GM18502 (cell line): ENCODE measurements at regions not wholly inside any gene's neighbourhood (a gene's known extent, or its start where the extent isn't known, plus 50 kb on each side); places are given as distances from the start of the nearest gene placed in this dataset.

Experiments used
- ATAC-seq: cut with Tn5 transposase; IDR thresholded peaks from one replicate; pipeline ENCODE4 v1.9.1; 2021; ENCODE audit warnings: mild to moderate bottlenecking; ENCODE audit not compliant: unreplicated experiment, poor library complexity

DNA sequence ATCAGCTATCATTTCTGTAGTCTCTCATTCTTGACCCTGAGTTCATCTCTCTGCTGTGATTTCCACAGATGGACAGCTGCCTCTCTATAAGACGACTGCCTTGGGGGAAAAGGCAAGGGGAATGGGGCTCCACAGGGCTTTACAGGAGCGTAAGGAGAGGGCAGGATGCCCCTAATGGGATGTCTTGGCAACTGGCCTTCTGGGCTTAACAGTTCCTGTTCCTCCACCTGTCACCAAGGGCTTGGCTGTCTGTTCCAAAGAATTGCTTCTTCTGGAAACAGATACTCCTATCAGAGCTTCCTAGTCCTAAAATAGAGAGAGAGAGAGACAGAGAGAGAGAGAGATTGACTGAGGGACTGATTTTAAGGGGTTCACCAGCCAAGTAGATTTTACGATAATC lies 181.9 kb downstream of the TMEM200A start:
- ATAC-seq, result no peak

DNA sequence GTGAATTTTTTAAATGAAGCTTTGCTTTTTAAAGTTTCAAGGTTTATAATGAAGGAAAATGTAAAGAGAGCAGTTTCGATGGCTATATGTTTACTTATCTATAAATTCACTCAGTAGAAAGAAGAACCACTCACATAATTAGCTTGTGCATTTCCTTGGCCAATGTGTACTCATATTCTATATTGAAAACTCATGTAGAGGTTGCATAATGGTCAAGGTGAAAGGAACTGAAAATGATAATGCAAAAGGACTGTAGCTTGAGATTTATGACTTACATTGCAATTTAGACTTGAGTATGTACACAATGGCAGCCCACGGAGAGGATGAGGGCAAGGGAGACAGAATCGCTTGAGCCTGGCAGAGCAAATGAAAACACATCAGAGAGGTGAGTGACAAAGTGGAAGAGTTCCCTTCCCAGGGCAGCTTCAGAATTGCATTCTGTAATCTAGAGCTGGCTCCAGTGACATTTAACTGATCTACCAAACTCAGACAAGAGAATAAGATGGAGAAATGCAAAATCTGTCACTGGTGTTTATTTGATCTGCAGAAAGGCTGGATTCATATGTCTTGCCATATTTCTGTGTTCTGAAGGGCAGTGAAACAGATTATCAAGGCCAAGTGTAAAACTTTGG lies 191.8 kb downstream of the TMEM200A start:
- no peak for ATAC-seq

DNA sequence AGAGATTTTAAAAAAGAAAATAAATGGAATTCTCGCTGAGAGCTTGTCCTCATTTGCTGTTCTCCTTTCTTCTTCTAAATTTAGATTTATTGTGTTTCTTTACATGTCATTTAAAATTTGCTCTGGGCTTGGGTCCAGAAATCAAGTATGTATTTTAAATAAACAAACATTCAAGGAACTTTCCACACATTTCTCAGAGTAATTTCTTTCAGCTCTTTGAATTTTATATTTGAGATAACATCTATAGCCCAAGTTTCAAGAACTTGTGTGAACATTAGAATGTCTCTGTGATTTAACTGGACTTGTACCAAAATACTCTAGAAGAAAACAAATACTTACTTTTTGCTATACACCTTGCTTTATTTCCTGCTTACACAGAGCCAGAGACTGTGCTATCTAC lies 192.3 kb downstream of the TMEM200A start:
- no peak for ATAC-seq

DNA sequence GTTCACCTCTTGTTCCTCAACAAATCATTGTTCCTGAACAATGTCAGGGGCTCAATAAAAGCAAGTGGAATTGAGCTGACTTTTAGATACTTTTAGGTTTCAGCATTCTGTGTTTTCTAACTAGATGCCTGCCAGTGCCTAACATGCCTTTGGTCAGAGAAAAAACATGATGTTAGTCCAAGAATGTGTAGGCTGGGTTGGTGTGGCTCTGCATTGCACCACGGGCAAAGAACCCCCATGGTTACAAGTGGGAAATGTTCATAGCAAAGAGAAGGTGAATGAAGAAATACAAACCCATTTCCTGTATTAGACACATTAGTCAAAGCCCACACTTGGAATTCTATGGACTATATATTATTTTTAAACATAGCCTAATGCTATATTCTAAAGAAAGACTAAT lies 193.3 kb downstream of the TMEM200A start:
- no peak for ATAC-seq

DNA sequence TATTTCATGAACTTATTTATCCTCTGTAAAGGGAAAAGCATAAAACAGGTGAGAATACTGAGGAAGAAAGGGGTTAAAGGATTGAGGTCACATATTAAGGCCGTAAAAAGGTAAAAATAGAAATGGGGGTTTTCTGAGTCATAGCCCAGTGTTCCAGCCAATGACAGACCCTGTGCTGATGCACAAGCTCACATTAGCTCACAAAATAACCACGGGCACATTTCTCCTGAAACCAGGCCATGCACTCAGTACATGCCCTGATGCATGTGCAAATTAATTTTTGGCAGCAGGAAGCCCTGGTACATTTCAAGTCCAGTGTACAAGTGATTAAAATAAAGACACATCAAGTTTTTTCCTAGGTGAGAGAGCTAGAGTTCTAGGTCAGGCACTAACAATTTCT lies 194.4 kb downstream of the TMEM200A start:
- no peak for ATAC-seq

DNA sequence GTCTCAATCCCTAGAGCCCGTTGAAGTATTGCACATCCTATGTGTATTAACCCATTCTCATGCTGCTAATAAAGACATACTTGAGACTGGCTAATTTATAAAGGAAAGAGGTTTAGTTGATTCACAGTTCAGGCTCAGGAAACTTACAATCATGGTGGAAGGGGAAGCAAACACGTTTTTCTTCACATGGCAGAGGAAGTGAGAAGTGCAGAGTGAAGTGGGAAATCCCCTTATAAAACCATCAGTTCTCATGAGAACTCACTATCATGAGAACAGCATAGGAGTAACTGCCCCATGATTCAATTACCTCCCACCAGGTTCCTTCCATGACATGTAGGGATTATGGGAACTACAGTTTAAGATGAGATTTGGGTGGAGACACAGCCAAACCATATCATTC lies 195.3 kb downstream of the TMEM200A start:
- ATAC-seq, result peak; percentile 65

DNA sequence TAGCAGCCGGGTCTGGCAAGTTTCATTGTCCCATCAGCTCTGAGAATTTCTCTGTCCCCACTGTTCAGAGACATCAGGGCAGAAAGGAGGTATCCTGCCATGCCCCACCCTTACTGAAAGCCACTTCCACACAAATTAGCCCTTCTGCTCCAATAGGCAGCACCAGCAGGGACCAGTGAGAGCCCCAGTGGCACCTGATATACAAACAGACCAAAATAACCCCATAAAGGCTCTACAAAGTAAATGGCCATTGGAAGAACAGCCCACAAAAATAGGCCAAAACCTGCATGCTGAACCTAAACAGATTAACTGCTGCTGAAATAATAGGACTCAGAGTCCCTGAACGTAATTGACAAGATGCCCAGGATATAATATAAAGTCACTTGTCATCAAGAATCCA lies 199.9 kb downstream of the TMEM200A start:
- ATAC-seq, result no peak

DNA sequence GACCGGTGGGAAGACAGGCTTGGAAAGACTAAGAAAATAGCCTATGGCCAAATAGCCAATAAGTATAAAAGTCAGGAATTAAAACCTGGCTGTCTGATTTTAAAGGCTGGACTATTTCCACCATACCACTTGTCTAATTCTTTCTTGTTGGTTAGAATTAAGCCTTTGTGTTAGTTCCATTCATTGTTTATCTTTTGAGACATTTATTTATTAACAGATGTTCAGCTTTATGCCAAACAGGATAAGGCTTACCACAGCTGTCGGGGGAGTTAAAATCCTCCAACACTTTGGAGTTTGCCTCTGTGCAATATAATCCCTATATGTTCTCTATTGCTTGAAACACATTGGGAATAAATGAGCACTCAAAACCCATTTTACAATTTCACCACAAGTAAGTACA lies 208.3 kb downstream of the TMEM200A start:
- no peak for ATAC-seq

DNA sequence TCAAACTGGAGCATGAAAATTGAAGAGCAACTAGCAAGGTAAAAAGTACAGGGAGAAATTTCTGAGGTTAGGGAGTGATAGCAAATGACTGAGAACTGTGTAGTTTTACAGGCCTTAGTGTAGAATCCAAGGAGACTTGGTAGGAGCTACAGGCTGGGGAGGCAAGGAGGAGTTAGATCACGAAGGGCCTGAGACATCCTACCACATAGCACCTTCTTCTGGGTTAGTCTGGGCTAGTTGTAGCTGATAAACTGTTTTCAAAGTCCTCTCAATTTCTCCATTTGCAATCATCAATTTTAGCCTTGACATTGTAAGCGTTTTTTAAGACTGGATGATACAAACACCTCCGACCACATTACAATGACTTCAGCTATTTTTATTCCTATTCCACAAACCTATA lies 209.7 kb downstream of the TMEM200A start:
- ATAC-seq, result no peak

DNA sequence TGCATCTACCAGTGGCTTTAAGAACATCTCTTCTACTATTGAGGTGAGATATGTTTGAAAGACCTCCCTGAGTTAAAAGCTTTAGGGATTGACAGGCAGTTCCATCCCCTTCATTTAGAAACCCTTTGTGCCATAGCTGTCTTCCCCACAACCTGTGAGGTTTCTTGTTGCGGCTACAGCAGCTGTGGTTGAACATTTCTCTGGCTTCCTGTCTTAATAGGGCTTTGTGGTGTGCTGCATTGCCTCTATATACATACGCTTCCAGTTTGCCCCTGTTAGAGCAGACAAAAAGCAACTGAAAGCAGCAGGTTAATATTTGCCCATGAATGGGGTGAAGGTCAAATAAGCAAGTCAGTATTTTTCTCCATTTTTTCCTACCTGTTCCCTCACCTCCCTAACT lies 210.2 kb downstream of the TMEM200A start:
- peak; percentile 100 for ATAC-seq

DNA sequence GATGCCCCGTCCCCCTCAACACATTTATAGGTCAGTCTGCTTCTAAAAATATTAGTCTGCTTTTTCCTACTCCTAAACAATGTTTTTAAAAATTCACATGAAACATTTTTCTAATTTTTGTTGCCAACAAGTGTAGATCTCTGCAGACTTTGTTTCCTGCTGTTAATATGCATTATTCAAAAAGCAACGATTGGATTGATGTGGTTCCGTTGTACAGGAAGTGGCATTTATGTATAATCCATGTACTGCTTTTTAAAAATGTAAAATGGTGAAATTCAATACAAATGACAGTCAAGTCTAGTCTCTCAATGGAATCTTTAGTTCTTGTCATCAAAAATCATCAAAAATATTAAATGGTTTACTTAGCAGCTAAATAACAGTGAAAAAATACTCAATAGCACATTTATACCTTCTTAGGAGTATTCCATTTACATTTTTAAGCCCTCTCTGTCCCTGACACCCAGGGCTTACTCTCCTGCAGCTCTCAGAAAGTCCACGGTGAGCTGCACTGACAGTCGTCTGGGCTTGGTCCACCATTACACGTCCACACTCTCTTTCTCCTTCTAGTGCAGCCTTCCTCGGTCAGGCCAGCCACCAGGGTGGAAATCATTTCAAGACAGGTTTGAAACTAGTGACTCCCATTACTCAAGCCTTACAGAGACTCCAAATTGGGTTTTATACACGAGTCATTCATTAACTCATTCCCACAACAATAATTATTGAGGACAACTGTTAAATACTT lies 211.5 kb downstream of the TMEM200A start:
- ATAC-seq, result no peak

DNA sequence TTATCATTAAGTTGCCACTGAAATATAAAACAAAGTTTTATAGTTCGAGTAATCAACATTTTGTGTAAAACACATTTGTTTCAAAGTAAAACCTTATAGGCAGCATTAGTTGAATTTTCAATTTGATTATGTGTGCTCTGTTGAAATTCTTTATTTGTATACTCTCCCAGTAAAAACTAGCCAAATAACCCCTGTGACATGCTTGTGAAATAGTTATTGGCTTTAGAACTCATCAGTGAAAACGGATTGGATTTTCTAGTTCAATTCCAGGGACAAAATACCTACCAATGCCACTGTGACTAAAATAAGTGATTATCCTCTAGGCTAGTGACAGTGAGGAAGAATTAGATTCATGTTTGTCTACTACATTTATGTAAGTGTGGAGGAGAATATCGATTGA lies 212.9 kb downstream of the TMEM200A start:
- ATAC-seq, result no peak

DNA sequence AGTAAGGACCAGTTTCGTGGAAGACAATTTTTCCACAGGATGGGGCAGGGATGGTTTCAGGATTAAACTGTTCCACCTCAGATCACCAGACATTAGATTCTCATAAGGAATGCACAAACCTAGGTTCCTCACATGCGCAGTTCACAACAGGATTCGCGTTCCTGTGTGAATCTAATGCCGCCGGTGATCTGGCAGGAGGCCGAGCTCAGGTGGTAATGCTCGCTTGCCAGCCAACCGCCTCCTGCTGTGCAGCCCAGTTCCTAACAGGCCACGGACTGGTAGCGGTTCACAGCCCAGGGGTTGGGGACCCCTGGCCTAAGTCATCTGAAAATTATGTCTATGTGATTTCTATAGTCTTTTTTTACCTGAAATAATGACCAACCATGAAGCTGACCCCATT lies 217.5 kb downstream of the TMEM200A start:
- ATAC-seq, result no peak

DNA sequence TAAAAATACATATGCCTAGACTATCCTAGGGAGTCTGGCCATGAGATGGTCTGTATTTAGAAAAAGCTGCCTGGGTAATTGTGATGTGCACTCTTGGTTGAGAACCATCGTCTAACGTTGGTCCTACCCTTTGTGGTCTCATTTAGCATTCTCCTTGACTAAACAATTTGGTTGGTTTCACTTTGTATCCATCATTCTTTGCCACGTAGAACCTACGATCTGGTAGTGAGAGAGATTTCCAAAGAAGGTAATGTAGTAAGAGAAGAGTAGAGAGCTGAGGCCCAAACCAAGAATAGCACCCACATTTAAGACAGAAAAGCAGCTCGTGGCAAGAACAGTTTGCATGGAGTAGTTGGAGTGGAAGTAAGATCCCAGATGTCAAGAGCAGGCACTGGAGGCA lies 219.8 kb downstream of the TMEM200A start:
- ATAC-seq, result no peak

DNA sequence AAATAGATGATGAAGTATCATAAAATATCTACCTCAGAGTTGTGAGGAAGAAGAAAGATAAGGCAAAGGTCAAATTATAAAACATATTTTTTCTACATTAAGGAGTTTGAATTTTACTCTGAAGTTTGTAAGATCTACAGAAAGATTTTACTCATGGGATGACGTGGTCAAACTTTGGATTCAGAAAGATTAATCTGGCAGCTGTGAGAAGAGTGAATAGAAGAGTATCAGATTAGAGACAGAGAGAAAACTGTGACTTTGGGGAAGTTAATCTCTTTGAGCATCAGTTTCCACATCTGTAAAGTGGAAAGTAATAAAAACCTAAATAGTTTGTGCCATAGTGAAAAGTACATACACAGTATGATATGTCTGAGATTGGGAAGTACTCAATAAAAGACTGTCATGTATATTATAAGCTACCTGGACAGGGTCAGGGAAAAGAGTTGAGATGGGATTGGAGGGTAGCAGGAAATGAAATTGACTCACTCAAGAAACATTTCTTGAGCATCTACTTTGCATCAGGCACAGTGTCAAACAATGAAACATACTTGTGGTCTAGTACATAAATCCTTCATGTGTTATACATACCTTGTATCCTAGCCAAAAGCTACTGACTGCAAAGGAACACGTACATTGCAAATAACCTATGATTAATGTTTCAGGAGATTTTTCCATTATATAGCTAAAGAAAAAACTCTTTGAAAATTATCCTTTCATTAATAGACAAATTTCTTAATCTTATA lies 222.1 kb downstream of the TMEM200A start:
- no peak for ATAC-seq

DNA sequence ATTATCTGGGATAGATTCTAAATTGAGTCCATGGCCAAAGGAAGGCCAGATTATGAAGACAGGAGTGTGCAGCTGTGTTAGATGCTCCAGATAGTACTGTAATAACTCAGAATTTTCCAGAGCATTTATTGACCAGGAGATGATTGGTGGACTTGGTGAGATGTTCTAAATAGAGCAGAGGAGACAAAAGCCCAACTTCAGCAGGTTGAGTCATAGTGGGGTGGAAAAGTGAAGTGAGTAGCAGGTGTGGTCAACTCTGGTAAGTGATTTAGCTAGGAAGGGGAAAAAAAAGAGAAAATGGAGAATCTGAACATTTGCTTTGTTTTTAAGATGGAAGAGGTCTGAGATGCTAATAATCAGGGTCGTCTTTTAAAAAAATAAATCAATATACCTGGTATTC lies 227.4 kb downstream of the TMEM200A start:
- peak; percentile 47 for ATAC-seq

DNA sequence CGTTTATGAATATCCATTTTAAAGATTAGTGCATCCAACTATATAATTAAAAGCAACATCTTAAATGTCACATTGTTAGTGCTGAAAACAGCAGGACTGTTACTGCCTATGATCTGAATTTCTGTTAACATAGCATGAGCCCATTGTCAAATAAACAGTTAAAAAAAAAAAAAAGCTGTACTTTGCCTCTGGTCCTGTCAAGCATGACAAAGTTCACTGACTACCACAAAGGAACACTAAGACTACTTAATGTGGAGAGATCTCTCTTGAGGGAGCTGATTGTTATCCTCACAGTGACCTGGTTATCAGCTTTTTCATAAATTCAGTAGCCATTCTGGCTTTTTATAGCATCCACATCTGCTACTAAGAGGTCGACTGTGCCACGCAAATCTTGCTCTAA lies 228.1 kb downstream of the TMEM200A start:
- no peak for ATAC-seq

DNA sequence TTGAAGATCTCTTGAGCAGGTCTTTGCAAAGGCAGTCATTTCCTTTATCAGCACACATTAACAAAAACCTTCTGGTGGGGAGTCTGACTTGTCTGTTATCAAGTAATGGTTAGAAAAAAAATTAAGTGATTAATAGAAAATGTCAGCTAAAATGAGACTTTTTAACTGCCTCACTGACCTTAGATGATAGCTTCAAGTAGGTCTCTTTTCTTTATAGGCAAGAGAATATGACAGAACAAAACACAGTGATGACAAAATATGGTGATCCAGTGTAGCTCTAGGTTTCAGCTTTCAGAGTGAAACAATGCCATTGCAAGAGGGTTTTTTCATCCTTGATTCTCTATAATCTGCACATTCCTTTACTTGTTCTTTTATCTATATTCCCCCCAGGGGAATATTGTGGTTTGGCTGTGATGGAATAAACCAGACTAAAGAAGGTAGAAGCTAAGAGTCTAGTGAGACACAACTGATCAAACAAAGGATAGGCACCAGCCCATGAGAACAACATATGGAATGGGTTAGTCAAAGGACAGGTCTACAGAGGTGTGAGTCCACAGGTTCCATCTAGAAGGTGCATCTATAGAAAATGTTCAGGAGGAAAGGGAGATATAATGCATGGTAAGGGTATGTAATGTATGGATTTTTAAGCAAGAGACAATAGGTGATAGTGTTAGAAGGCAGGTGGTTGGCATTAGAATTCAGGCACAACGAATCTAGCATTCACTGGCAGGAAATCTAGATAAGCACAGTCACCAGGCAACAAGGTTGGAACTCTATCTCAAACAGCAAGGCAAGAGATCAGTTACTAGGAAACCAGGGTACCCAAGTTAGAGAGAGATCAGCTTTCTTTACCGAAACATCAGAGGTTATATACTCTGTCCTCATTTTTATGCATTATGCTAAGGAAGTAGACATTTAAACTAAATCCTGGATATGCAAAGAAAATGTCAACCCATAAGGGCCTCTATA lies 228.9 kb upstream of the SMLR1 start:
- no peak for ATAC-seq

DNA sequence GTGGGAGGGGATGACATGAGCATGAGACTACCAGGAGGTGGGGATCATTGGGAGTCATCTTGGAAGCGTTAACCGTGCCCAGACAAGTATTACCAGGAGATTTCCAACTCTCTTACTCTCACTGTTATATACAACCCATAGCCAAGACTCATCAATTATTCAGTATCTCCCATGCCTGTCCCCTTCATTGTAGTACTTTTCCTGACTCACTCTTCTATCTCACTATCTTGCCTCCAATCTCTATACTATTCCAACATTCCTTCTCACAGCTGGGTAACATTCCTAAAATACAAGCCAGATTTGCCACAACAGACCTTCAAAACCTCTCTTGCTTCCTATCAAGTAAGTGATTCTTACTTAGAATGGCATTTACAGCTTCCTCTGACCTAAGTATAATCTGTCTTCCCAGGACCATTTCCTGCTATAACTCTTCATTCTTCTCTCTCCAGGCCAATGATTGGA lies 226.3 kb upstream of the SMLR1 start:
- no peak for ATAC-seq

DNA sequence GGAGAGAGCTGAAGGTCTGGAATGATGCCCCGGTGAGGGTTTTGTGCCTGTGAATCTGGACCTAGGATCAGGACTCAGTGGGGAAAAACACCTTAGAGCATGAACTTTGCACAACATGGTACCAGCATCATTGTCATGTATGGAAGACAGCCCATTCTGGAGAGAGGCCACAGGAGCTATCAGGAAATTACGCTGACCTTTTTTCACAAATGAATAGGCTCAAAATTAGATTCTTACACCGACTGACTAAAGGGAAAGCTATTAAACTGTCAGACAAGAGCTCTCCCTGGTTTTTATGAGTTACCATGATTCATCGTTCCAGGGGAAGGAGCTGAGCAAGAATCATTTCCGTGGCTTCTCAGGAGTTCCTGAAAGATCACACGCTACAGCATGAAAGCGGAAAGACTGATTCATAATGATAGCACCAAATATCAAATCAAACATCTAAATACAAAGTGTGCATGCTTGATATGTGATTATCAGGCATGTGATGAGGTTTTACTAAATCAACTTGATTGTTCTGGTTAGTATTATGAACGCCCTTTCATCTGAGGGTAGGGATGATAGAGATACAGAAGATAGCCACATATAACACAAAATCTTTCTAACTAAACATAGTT lies 224.9 kb upstream of the SMLR1 start:
- ATAC-seq, result no peak
